ENCODE measurements at regions not wholly inside any gene's neighbourhood (a gene's known extent, or its start where the extent isn't known, plus 50 kb on each side); places are given as distances from the start of the nearest gene placed in this dataset.
A peak's percentile ranks its signal among the peaks of the same experiment; 100 is the strongest.

DNA sequence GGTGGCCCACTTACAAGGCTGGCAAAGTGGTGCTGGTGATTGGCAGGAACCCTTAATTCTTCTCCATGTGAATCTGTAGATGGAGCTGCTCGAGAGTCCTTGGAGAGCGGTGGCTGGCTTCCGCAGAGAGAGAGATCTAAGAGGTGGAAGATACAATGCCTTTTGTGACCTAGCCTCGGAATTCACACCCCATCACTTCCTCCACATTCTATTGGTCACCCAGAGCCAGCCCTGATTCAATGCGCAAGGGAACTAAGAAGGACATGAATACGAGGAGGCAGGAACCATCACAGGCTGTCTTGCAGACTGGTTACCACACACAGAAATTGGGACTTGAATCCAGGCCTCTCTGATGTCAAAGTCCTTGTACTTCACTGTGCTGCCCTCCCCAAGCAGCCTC lies 128.9 kb upstream of the PROKR2 start:
- DNase-seq (no peak), FAIRE-seq (no peak)
- no peaks in the 10 kb centered on the region for H3K27me3 ChIP-seq (ENCODE audit: control insufficient read depth, insufficient read depth, low read length)
- no peak overlapping the region for H3K27ac ChIP-seq (ENCODE audit: low read depth in 2 of 2, low read length in 2 of 2)
- no peak overlapping the region for H3K9ac ChIP-seq (ENCODE audit: low read length in 3 of 3)
- TF ChIP-seq, protein P1, sequence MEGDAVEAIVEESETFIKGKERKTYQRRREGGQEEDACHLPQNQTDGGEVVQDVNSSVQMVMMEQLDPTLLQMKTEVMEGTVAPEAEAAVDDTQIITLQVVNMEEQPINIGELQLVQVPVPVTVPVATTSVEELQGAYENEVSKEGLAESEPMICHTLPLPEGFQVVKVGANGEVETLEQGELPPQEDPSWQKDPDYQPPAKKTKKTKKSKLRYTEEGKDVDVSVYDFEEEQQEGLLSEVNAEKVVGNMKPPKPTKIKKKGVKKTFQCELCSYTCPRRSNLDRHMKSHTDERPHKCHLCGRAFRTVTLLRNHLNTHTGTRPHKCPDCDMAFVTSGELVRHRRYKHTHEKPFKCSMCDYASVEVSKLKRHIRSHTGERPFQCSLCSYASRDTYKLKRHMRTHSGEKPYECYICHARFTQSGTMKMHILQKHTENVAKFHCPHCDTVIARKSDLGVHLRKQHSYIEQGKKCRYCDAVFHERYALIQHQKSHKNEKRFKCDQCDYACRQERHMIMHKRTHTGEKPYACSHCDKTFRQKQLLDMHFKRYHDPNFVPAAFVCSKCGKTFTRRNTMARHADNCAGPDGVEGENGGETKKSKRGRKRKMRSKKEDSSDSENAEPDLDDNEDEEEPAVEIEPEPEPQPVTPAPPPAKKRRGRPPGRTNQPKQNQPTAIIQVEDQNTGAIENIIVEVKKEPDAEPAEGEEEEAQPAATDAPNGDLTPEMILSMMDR (IDR thresholded peaks at IDR 0.05; ENCODE audit: borderline replicate concordance, extremely low read depth, insufficient read depth): no peak
- H3K36me3 ChIP-seq (ENCODE audit: control insufficient read depth in 2 of 3, insufficient read depth in 3 of 3, low read length in 3 of 3): no peaks in the 10 kb centered on the region
- H3K9me3 ChIP-seq (ENCODE audit: control insufficient read depth in 2 of 3, insufficient read depth in 1 of 3, low read length in 3 of 3): no peaks in the 10 kb centered on the region
- intact Hi-C loops (cut with DNase I): no loop called here
- no peaks in the 10 kb centered on the region for H3K4me1 ChIP-seq (ENCODE audit: control insufficient read depth in 2 of 3, insufficient read depth in 2 of 3, low read depth in 1 of 3, low read length in 3 of 3)
- H3K4me3 ChIP-seq (ENCODE audit: low read length in 3 of 3): no peak overlapping the region

DNA sequence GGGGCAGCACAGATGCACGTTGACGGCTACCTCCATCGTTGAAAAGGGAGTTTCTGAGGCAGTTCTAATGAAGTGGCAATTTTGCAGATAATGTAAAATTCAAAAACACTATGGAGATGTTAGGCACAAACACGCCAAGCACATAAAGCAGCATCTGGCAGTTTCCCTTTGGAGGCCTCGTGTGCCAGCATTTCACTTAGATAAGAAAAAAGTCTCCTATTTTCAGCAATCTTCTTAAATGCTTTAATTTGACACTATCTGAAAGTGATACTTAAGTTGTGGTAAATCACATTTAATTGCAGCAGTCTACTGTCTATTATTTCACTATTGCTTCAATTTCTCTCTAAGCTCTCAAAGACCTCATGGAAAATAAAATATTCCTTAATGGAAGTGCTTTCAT lies 125.3 kb upstream of the PROKR2 start:
- no peaks in the 10 kb centered on the region for H3K4me1 ChIP-seq (ENCODE audit: control insufficient read depth in 2 of 3, insufficient read depth in 2 of 3, low read depth in 1 of 3, low read length in 3 of 3)
- H3K36me3 ChIP-seq (ENCODE audit: control insufficient read depth in 2 of 3, insufficient read depth in 3 of 3, low read length in 3 of 3): no peaks in the 10 kb centered on the region
- FAIRE-seq (no peak), DNase-seq (peak in 1 of 5 donors; percentile 3)
- H3K9me3 ChIP-seq (ENCODE audit: control insufficient read depth in 2 of 3, insufficient read depth in 1 of 3, low read length in 3 of 3): peaks cover 0 to 3% (median 0%) of the 10 kb centered on the region in 3 donors
- no peaks in the 10 kb centered on the region for H3K27me3 ChIP-seq (ENCODE audit: control insufficient read depth, insufficient read depth, low read length)
- no peak overlapping the region for H3K4me3 ChIP-seq (ENCODE audit: low read length in 3 of 3)
- no peak overlapping the region for H3K9ac ChIP-seq (ENCODE audit: low read length in 3 of 3)
- TF ChIP-seq, protein P1 (IDR thresholded peaks at IDR 0.05; ENCODE audit: borderline replicate concordance, extremely low read depth, insufficient read depth): no peak
- no peak overlapping the region for H3K27ac ChIP-seq (ENCODE audit: low read depth in 2 of 2, low read length in 2 of 2)
- intact Hi-C loops (cut with DNase I): no loop called here

DNA sequence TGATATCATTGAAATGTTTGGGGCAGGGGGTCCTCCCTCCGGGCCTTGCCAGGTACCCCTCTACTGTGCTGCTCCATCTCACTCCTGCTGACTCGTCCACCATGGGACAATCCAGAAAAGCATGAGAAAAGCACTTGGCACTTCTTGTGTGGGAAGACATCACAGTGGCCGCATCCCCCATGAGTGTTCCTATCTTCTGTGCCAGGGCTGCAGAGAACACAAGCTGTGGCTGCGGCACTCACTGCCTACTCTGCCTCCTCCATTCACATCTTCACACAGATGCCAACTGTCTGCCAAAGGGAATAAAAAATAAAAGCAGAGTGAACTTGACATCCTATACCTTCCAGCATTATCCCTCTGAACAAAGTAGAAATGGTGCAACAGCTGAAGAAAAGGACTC lies 117.4 kb upstream of the PROKR2 start:
- Histone ChIP-seq H3K27ac (ENCODE audit: low read depth in 2 of 2, low read length in 2 of 2) (no peak overlapping the region), H3K4me3 (ENCODE audit: low read length in 3 of 3) (no peak overlapping the region), H3K4me1 (ENCODE audit: control insufficient read depth in 2 of 3, insufficient read depth in 2 of 3, low read depth in 1 of 3, low read length in 3 of 3) (no peaks in the 10 kb centered on the region), H3K27me3 (ENCODE audit: control insufficient read depth, insufficient read depth, low read length) (no peaks in the 10 kb centered on the region), H3K9ac (ENCODE audit: low read length in 3 of 3) (no peak overlapping the region), H3K36me3 (ENCODE audit: control insufficient read depth in 2 of 3, insufficient read depth in 3 of 3, low read length in 3 of 3) (no peaks in the 10 kb centered on the region), H3K9me3 (ENCODE audit: control insufficient read depth in 2 of 3, insufficient read depth in 1 of 3, low read length in 3 of 3) (peaks cover 0 to 3% (median 0%) of the 10 kb centered on the region in 3 donors)
- FAIRE-seq: no peak
- TF ChIP-seq, protein P1 (IDR thresholded peaks at IDR 0.05; ENCODE audit: borderline replicate concordance, extremely low read depth, insufficient read depth): no peak
- intact Hi-C loops (cut with DNase I): no loop called here
- no peak for DNase-seq

DNA sequence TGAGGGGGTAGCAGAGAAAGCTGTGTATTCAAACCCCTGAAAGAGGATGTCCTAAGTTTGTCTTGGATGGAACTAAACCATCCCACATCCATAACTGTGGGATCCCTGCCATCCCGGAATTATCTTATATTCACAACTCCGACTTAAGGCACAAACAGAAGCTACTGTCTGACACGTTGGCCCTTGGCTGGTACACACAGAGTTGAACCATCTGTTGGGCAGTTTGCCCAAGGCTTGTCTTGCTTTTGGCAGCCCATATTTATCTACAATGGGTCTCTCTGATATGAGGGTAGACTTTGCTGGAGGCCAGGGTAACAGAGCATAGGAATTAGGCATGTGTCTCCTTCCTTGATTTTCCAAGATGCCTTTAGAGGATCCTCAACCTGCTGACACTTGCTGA lies 116.6 kb upstream of the PROKR2 start:
- intact Hi-C loops (cut with DNase I): no loop called here
- FAIRE-seq: no peak
- H3K9me3 ChIP-seq (ENCODE audit: control insufficient read depth in 2 of 3, insufficient read depth in 1 of 3, low read length in 3 of 3): peaks cover 0 to 3% (median 0%) of the 10 kb centered on the region in 3 donors
- H3K4me3 ChIP-seq (ENCODE audit: low read length in 3 of 3): no peak overlapping the region
- DNase-seq: no peak
- H3K36me3 ChIP-seq (ENCODE audit: control insufficient read depth in 2 of 3, insufficient read depth in 3 of 3, low read length in 3 of 3): no peaks in the 10 kb centered on the region
- H3K27me3 ChIP-seq (ENCODE audit: control insufficient read depth, insufficient read depth, low read length): no peaks in the 10 kb centered on the region
- no peaks in the 10 kb centered on the region for H3K4me1 ChIP-seq (ENCODE audit: control insufficient read depth in 2 of 3, insufficient read depth in 2 of 3, low read depth in 1 of 3, low read length in 3 of 3)
- H3K27ac ChIP-seq (ENCODE audit: low read depth in 2 of 2, low read length in 2 of 2): no peak overlapping the region
- H3K9ac ChIP-seq (ENCODE audit: low read length in 3 of 3): no peak overlapping the region
- TF ChIP-seq, protein P1 (IDR thresholded peaks at IDR 0.05; ENCODE audit: borderline replicate concordance, extremely low read depth, insufficient read depth): no peak
